ENCODE measurements at regions not wholly inside any gene's neighbourhood (a gene's known extent, or its start where the extent isn't known, plus 50 kb on each side); places are given as distances from the start of the nearest gene placed in this dataset.

GRCh38 chr4:3689576-3690550 lies 76.3 kb upstream of the ADRA2C start:
- no peak for DNase-seq
- H3K36me3 ChIP-seq (ENCODE audit: insufficient read depth, low read length) = no peaks in the 10 kb centered on the region

GRCh38 chr4:3689006-3689405 lies 77.2 kb upstream of the ADRA2C start:
- Histone ChIP-seq H3K27ac (ENCODE audit: low read length) (no peak overlapping the region), H3K27me3 (ENCODE audit: low read length) (no peaks in the 10 kb centered on the region), H3K4me3 (ENCODE audit: low read length) (no peak overlapping the region), H3K4me1 (ENCODE audit: low read length) (no peaks in the 10 kb centered on the region), H3K9ac (ENCODE audit: low read length) (no peak overlapping the region), H3K4me2 (ENCODE audit: low read depth, low read length, poor library complexity, severe bottlenecking) (no peak overlapping the region), H2AFZ (ENCODE audit: low read length) (no peak overlapping the region), H3K79me2 (ENCODE audit: low read length) (no peaks in the 10 kb centered on the region), H4K20me1 (ENCODE audit: insufficient read depth, low read depth, low read length) (0 out of 2 replicates have a peak, but pooled peaks cover 3% of the 10 kb centered on the region), H3K9me2 (replicated peaks; ENCODE audit: insufficient read depth, low read length) (no peaks in the 10 kb centered on the region), H3K9me3 (ENCODE audit: low read length) (no peaks in the 10 kb centered on the region), H3K36me3 (ENCODE audit: insufficient read depth, low read length) (no peaks in the 10 kb centered on the region)
- DNase-seq = no peak

More at GRCh38 chr4:3689576-3690550, 76.3 kb upstream of the ADRA2C start:
- no peak overlapping the region for H2AFZ ChIP-seq (ENCODE audit: low read length)
- H3K27me3 ChIP-seq (ENCODE audit: low read length) = no peaks in the 10 kb centered on the region
- H3K9me2 ChIP-seq (replicated peaks; ENCODE audit: insufficient read depth, low read length) = no peaks in the 10 kb centered on the region
- no peaks in the 10 kb centered on the region for H3K9me3 ChIP-seq (ENCODE audit: low read length)
- no peaks in the 10 kb centered on the region for H3K79me2 ChIP-seq (ENCODE audit: low read length)
- no peak overlapping the region for H3K4me2 ChIP-seq (ENCODE audit: low read depth, low read length, poor library complexity, severe bottlenecking)
- no peaks in the 10 kb centered on the region for H3K4me1 ChIP-seq (ENCODE audit: low read length)
- H3K9ac ChIP-seq (ENCODE audit: low read length) = no peak overlapping the region
- H3K27ac ChIP-seq (ENCODE audit: low read length) = no peak overlapping the region
- 0 out of 2 replicates have a peak, but pooled peaks cover 3% of the 10 kb centered on the region for H4K20me1 ChIP-seq (ENCODE audit: insufficient read depth, low read depth, low read length)
- no peak overlapping the region for H3K4me3 ChIP-seq (ENCODE audit: low read length)

GRCh38 chr4:3688018-3688998 lies 77.9 kb upstream of the ADRA2C start:
- Histone ChIP-seq H3K27me3 (ENCODE audit: low read length) (no peaks in the 10 kb centered on the region), H3K9me3 (ENCODE audit: low read length) (no peaks in the 10 kb centered on the region), H3K79me2 (ENCODE audit: low read length) (no peaks in the 10 kb centered on the region), H3K36me3 (ENCODE audit: insufficient read depth, low read length) (no peaks in the 10 kb centered on the region), H3K4me1 (ENCODE audit: low read length) (no peaks in the 10 kb centered on the region), H3K27ac (ENCODE audit: low read length) (no peak overlapping the region), H3K4me2 (ENCODE audit: low read depth, low read length, poor library complexity, severe bottlenecking) (no peak overlapping the region), H3K4me3 (ENCODE audit: low read length) (no peak overlapping the region), H2AFZ (ENCODE audit: low read length) (no peak overlapping the region), H4K20me1 (ENCODE audit: insufficient read depth, low read depth, low read length) (0 out of 2 replicates have a peak, but pooled peaks cover 3% of the 10 kb centered on the region), H3K9ac (ENCODE audit: low read length) (no peak overlapping the region), H3K9me2 (replicated peaks; ENCODE audit: insufficient read depth, low read length) (no peaks in the 10 kb centered on the region)
- DNase-seq = no peak

- Histone ChIP-seq H4K20me1 (ENCODE audit: insufficient read depth, low read depth, low read length) (0 out of 2 replicates have a peak, but pooled peaks cover 3% of the 10 kb centered on the region), H3K9ac (ENCODE audit: low read length) (no peak overlapping the region), H3K9me3 (ENCODE audit: low read length) (no peaks in the 10 kb centered on the region), H3K9me2 (replicated peaks; ENCODE audit: insufficient read depth, low read length) (no peaks in the 10 kb centered on the region), H3K27ac (ENCODE audit: low read length) (no peak overlapping the region), H3K4me2 (ENCODE audit: low read depth, low read length, poor library complexity, severe bottlenecking) (no peak overlapping the region), H2AFZ (ENCODE audit: low read length) (no peak overlapping the region), H3K4me3 (ENCODE audit: low read length) (no peak overlapping the region), H3K79me2 (ENCODE audit: low read length) (no peaks in the 10 kb centered on the region), H3K4me1 (ENCODE audit: low read length) (no peaks in the 10 kb centered on the region), H3K27me3 (ENCODE audit: low read length) (no peaks in the 10 kb centered on the region), H3K36me3 (ENCODE audit: insufficient read depth, low read length) (no peaks in the 10 kb centered on the region)
- DNase-seq = no peak
These were observed 78.6 kb upstream of the ADRA2C start for GRCh38 chr4:3687538-3687937.

- Histone ChIP-seq H3K9me2 (replicated peaks; ENCODE audit: insufficient read depth, low read length) (no peaks in the 10 kb centered on the region), H3K27me3 (ENCODE audit: low read length) (no peaks in the 10 kb centered on the region), H3K4me2 (ENCODE audit: low read depth, low read length, poor library complexity, severe bottlenecking) (no peak overlapping the region), H4K20me1 (ENCODE audit: insufficient read depth, low read depth, low read length) (0 out of 2 replicates have a peak, but pooled peaks cover 3% of the 10 kb centered on the region), H3K9ac (ENCODE audit: low read length) (no peak overlapping the region), H3K27ac (ENCODE audit: low read length) (no peak overlapping the region), H3K9me3 (ENCODE audit: low read length) (no peaks in the 10 kb centered on the region), H3K4me3 (ENCODE audit: low read length) (no peak overlapping the region), H2AFZ (ENCODE audit: low read length) (no peak overlapping the region), H3K79me2 (ENCODE audit: low read length) (no peaks in the 10 kb centered on the region), H3K4me1 (ENCODE audit: low read length) (no peaks in the 10 kb centered on the region), H3K36me3 (ENCODE audit: insufficient read depth, low read length) (no peaks in the 10 kb centered on the region)
- DNase-seq = no peak
These were observed 79.4 kb upstream of the ADRA2C start for GRCh38 chr4:3686753-3687152.

- no peak overlapping the region for H3K27ac ChIP-seq (ENCODE audit: low read length)
- DNase-seq = no peak
- no peak overlapping the region for H3K4me2 ChIP-seq (ENCODE audit: low read depth, low read length, poor library complexity, severe bottlenecking)
- 0 out of 2 replicates have a peak, but pooled peaks cover 3% of the 10 kb centered on the region for H4K20me1 ChIP-seq (ENCODE audit: insufficient read depth, low read depth, low read length)
- no peak overlapping the region for H3K9ac ChIP-seq (ENCODE audit: low read length)
- no peaks in the 10 kb centered on the region for H3K9me3 ChIP-seq (ENCODE audit: low read length)
- no peaks in the 10 kb centered on the region for H3K36me3 ChIP-seq (ENCODE audit: insufficient read depth, low read length)
- H3K4me3 ChIP-seq (ENCODE audit: low read length) = no peak overlapping the region
- H3K27me3 ChIP-seq (ENCODE audit: low read length) = no peaks in the 10 kb centered on the region
- H2AFZ ChIP-seq (ENCODE audit: low read length) = no peak overlapping the region
- no peaks in the 10 kb centered on the region for H3K79me2 ChIP-seq (ENCODE audit: low read length)
- H3K9me2 ChIP-seq (replicated peaks; ENCODE audit: insufficient read depth, low read length) = no peaks in the 10 kb centered on the region
- no peaks in the 10 kb centered on the region for H3K4me1 ChIP-seq (ENCODE audit: low read length)
These were observed 81.0 kb upstream of the ADRA2C start for GRCh38 chr4:3685081-3685645.

- Histone ChIP-seq H3K9me3 (ENCODE audit: low read length) (no peaks in the 10 kb centered on the region), H3K9me2 (replicated peaks; ENCODE audit: insufficient read depth, low read length) (no peaks in the 10 kb centered on the region), H3K27ac (ENCODE audit: low read length) (no peak overlapping the region), H3K4me2 (ENCODE audit: low read depth, low read length, poor library complexity, severe bottlenecking) (no peak overlapping the region), H3K79me2 (ENCODE audit: low read length) (no peaks in the 10 kb centered on the region), H3K36me3 (ENCODE audit: insufficient read depth, low read length) (no peaks in the 10 kb centered on the region), H3K9ac (ENCODE audit: low read length) (no peak overlapping the region), H3K27me3 (ENCODE audit: low read length) (no peaks in the 10 kb centered on the region), H3K4me1 (ENCODE audit: low read length) (no peaks in the 10 kb centered on the region), H4K20me1 (ENCODE audit: insufficient read depth, low read depth, low read length) (0 out of 2 replicates have a peak, but pooled peaks cover 3% of the 10 kb centered on the region), H3K4me3 (ENCODE audit: low read length) (no peak overlapping the region), H2AFZ (ENCODE audit: low read length) (no peak overlapping the region)
- DNase-seq = no peak
These were observed 81.6 kb upstream of the ADRA2C start for GRCh38 chr4:3684546-3684945.

Data from Karpas-422 (cell line).